ENCODE measurements at regions not wholly inside any gene's neighbourhood (a gene's known extent, or its start where the extent isn't known, plus 50 kb on each side); places are given as distances from the start of the nearest gene placed in this dataset.

DNA sequence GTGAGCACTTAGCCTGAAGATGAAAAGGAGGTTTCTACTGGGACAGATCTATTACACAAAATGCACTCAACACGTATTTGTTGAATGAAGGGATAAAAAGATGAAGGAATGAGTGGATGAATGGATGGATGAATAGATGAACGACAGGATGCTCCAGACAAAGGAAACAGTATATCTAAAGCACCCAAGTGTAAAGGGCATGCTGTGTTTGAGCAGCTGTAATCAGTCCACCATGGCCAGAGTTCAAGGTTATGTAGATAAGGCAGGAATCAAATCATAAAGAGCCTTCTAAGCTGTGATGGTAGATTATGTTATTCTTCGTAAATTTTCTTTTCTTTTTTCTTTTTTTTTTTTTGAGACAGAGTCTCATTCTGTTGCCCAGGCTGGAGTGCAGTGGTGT is 194.4 kb upstream of the FOXN2 start (continued):
- TF ChIP-seq, protein P1, sequence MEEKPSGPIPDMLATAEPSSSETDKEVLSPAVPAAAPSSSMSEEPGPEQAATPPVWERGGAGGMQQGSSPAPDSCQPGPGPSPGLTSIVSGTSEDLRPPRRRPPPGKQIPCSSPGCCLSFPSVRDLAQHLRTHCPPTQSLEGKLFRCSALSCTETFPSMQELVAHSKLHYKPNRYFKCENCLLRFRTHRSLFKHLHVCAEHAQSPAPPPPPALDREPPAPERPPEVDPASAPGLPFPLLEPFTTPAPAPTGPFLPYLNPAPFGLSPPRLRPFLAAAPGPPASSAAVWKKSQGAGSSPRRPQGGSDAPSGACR (CRISPR knock-in tag; IDR thresholded peaks at IDR 0.05), result peak; percentile 68; the same call in 1 of the 2 replicates
- no peak for TF ChIP-seq KLF11 (CRISPR knock-in tag; IDR thresholded peaks at IDR 0.05)
- peak; percentile 29; the same call in 1 of the 2 replicates for TF ChIP-seq PITX1 (CRISPR knock-in tag; IDR thresholded peaks at IDR 0.05)
- TF ChIP-seq SOX6 (IDR thresholded peaks at IDR 0.05), result no peak
- TF ChIP-seq SOX6 (CRISPR knock-in tag; IDR thresholded peaks at IDR 0.05), result peak; percentile 93
- TF ChIP-seq TBX3 (IDR thresholded peaks at IDR 0.05; ENCODE audit: borderline replicate concordance), result peak; percentile 50; the same call in 1 of the 2 replicates
- TF ChIP-seq MNT (IDR thresholded peaks at IDR 0.05), result 0 out of 2 replicates have a peak, but pooled peaks have one; percentile 4
- peak; percentile 67; the same call in 1 of the 2 replicates for TF ChIP-seq SIX1 (CRISPR knock-in tag; IDR thresholded peaks at IDR 0.05; ENCODE audit: borderline replicate concordance)
- no peak for TF ChIP-seq ZNF770 (CRISPR knock-in tag; IDR thresholded peaks at IDR 0.05)
- TF ChIP-seq SKI (IDR thresholded peaks at IDR 0.05; ENCODE audit: partially characterized antibody), result peak; percentile 37
- TF ChIP-seq GATA4 (IDR thresholded peaks at IDR 0.05; ENCODE audit: borderline replicate concordance, low read depth), result peak; percentile 92; the same call in 1 of the 2 replicates
- peak; percentile 54; the same call in 1 of the 2 replicates for TF ChIP-seq FOXJ3 (CRISPR knock-in tag; IDR thresholded peaks at IDR 0.05; ENCODE audit: borderline replicate concordance)
- no peak for TF ChIP-seq NFE2L1 (CRISPR knock-in tag; IDR thresholded peaks at IDR 0.05; ENCODE audit: borderline replicate concordance)
- TF ChIP-seq MYC (CRISPR knock-in tag; IDR thresholded peaks at IDR 0.05; ENCODE audit: borderline replicate concordance), result no peak
- TF ChIP-seq ZNF616 (CRISPR knock-in tag; IDR thresholded peaks at IDR 0.05; ENCODE audit: low read depth), result no peak
- no peak for TF ChIP-seq ZNF768 (CRISPR knock-in tag; IDR thresholded peaks at IDR 0.05)
- TF ChIP-seq, protein P2, sequence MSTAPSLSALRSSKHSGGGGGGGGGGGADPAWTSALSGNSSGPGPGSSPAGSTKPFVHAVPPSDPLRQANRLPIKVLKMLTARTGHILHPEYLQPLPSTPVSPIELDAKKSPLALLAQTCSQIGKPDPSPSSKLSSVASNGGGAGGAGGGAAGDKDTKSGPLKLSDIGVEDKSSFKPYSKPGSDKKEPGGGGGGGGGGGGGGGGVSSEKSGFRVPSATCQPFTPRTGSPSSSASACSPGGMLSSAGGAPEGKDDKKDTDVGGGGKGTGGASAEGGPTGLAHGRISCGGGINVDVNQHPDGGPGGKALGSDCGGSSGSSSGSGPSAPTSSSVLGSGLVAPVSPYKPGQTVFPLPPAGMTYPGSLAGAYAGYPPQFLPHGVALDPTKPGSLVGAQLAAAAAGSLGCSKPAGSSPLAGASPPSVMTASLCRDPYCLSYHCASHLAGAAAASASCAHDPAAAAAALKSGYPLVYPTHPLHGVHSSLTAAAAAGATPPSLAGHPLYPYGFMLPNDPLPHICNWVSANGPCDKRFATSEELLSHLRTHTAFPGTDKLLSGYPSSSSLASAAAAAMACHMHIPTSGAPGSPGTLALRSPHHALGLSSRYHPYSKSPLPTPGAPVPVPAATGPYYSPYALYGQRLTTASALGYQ (CRISPR knock-in tag; IDR thresholded peaks at IDR 0.05), result peak; percentile 49; the same call in 1 of the 2 replicates
- TF ChIP-seq, protein P3, sequence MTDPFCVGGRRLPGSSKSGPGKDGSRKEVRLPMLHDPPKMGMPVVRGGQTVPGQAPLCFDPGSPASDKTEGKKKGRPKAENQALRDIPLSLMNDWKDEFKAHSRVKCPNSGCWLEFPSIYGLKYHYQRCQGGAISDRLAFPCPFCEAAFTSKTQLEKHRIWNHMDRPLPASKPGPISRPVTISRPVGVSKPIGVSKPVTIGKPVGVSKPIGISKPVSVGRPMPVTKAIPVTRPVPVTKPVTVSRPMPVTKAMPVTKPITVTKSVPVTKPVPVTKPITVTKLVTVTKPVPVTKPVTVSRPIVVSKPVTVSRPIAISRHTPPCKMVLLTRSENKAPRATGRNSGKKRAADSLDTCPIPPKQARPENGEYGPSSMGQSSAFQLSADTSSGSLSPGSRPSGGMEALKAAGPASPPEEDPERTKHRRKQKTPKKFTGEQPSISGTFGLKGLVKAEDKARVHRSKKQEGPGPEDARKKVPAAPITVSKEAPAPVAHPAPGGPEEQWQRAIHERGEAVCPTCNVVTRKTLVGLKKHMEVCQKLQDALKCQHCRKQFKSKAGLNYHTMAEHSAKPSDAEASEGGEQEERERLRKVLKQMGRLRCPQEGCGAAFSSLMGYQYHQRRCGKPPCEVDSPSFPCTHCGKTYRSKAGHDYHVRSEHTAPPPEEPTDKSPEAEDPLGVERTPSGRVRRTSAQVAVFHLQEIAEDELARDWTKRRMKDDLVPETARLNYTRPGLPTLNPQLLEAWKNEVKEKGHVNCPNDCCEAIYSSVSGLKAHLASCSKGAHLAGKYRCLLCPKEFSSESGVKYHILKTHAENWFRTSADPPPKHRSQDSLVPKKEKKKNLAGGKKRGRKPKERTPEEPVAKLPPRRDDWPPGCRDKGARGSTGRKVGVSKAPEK (CRISPR knock-in tag; IDR thresholded peaks at IDR 0.05; ENCODE audit: borderline replicate concordance), result peak; percentile 35; the same call in 1 of the 2 replicates
- TF ChIP-seq ZMYM4 (CRISPR knock-in tag; IDR thresholded peaks at IDR 0.05), result peak; percentile 70
- 0 out of 2 replicates have a peak, but pooled peaks have one; percentile 29 for TF ChIP-seq ZKSCAN8 (CRISPR knock-in tag; IDR thresholded peaks at IDR 0.05; ENCODE audit: borderline replicate concordance)
- peak; percentile 81 for TF ChIP-seq ISL2 (CRISPR knock-in tag; IDR thresholded peaks at IDR 0.05)
- TF ChIP-seq ELF3 (CRISPR knock-in tag; IDR thresholded peaks at IDR 0.05), result peak; percentile 55; the same call in 1 of the 2 replicates
